ENCODE measurements at regions not wholly inside any gene's neighbourhood (a gene's known extent, or its start where the extent isn't known, plus 50 kb on each side); places are given as distances from the start of the nearest gene placed in this dataset.

- Histone ChIP-seq H4K20me1 (ENCODE audit: insufficient read depth) (no peaks in the 10 kb centered on the region), H3K79me2 (ENCODE audit: insufficient read depth, low read depth) (no peaks in the 10 kb centered on the region), H3K4me3 (IDR thresholded peaks at IDR 0.05; ENCODE audit: insufficient read depth, low read depth, low read length) (no peak overlapping the region), H3K27me3 (ENCODE audit: insufficient read depth, low read depth) (no peaks in the 10 kb centered on the region), H3K9ac (peak overlapping the region; percentile 10; the same call in 1 of the 2 replicates), H3K36me3 (ENCODE audit: insufficient read depth) (no peaks in the 10 kb centered on the region), H3K4me2 (peak overlapping the region; percentile 21), H3K4me1 (ENCODE audit: low read depth, poor library complexity, severe bottlenecking) (no peaks in the 10 kb centered on the region), H2AFZ (ENCODE audit: low read depth) (peak overlapping the region; percentile 56), H3K27ac (peak overlapping the region; percentile 30; the same call in 1 of the 2 replicates)
- TF ChIP-seq CTCF (conservative IDR thresholded peaks at IDR 0.05; ENCODE audit: low read depth, low read length) = no peak
Observed at GRCh38 chr5:26482076-26482809, 556.1 kb downstream of the CDH9 start.

- no peaks in the 10 kb centered on the region for H4K20me1 ChIP-seq (ENCODE audit: insufficient read depth)
- no peaks in the 10 kb centered on the region for H3K27me3 ChIP-seq (ENCODE audit: insufficient read depth, low read depth)
- H2AFZ ChIP-seq (ENCODE audit: low read depth) = no peak overlapping the region
- no peak overlapping the region for H3K27ac ChIP-seq
- TF ChIP-seq CTCF (conservative IDR thresholded peaks at IDR 0.05; ENCODE audit: low read depth, low read length) = no peak
- H3K36me3 ChIP-seq (ENCODE audit: insufficient read depth) = no peaks in the 10 kb centered on the region
- no peak overlapping the region for H3K9ac ChIP-seq
- no peak overlapping the region for H3K4me2 ChIP-seq
- no peak overlapping the region for H3K4me3 ChIP-seq (IDR thresholded peaks at IDR 0.05; ENCODE audit: insufficient read depth, low read depth, low read length)
- H3K4me1 ChIP-seq (ENCODE audit: low read depth, poor library complexity, severe bottlenecking) = no peaks in the 10 kb centered on the region
- no peaks in the 10 kb centered on the region for H3K79me2 ChIP-seq (ENCODE audit: insufficient read depth, low read depth)
Observed at GRCh38 chr5:26470439-26470838, 567.9 kb downstream of the CDH9 start.

- no peak overlapping the region for H3K9ac ChIP-seq
- no peaks in the 10 kb centered on the region for H3K36me3 ChIP-seq (ENCODE audit: insufficient read depth)
- no peaks in the 10 kb centered on the region for H3K4me1 ChIP-seq (ENCODE audit: low read depth, poor library complexity, severe bottlenecking)
- no peak overlapping the region for H3K4me2 ChIP-seq
- H3K27me3 ChIP-seq (ENCODE audit: insufficient read depth, low read depth) = no peaks in the 10 kb centered on the region
- H3K79me2 ChIP-seq (ENCODE audit: insufficient read depth, low read depth) = no peaks in the 10 kb centered on the region
- no peak for TF ChIP-seq CTCF (conservative IDR thresholded peaks at IDR 0.05; ENCODE audit: low read depth, low read length)
- H3K4me3 ChIP-seq (IDR thresholded peaks at IDR 0.05; ENCODE audit: insufficient read depth, low read depth, low read length) = no peak overlapping the region
- H4K20me1 ChIP-seq (ENCODE audit: insufficient read depth) = no peaks in the 10 kb centered on the region
- H3K27ac ChIP-seq = no peak overlapping the region
- H2AFZ ChIP-seq (ENCODE audit: low read depth) = no peak overlapping the region
Observed at GRCh38 chr5:26439121-26439520, 599.3 kb downstream of the CDH9 start.

- Histone ChIP-seq H4K20me1 (ENCODE audit: insufficient read depth) (no peaks in the 10 kb centered on the region), H3K9ac (no peak overlapping the region), H3K4me3 (IDR thresholded peaks at IDR 0.05; ENCODE audit: insufficient read depth, low read depth, low read length) (no peak overlapping the region), H3K36me3 (ENCODE audit: insufficient read depth) (no peaks in the 10 kb centered on the region), H3K79me2 (ENCODE audit: insufficient read depth, low read depth) (no peaks in the 10 kb centered on the region), H2AFZ (ENCODE audit: low read depth) (no peak overlapping the region), H3K27ac (no peak overlapping the region), H3K4me2 (no peak overlapping the region), H3K4me1 (ENCODE audit: low read depth, poor library complexity, severe bottlenecking) (no peaks in the 10 kb centered on the region), H3K27me3 (ENCODE audit: insufficient read depth, low read depth) (no peaks in the 10 kb centered on the region)
- no peak for TF ChIP-seq CTCF (conservative IDR thresholded peaks at IDR 0.05; ENCODE audit: low read depth, low read length)
Observed at GRCh38 chr5:26434688-26435087, 603.7 kb downstream of the CDH9 start.
